HG02943 (cell line): ENCODE measurements at regions not wholly inside any gene's neighbourhood (a gene's known extent, or its start where the extent isn't known, plus 50 kb on each side); places are given as distances from the start of the nearest gene placed in this dataset.
"Not testable (repeated sequence)": the region's sequence is repeated elsewhere in the genome, so short reads cannot be mapped to it uniquely, and the experiment has no call there.

Source experiments
- ATAC-seq: cut with Tn5 transposase; IDR thresholded peaks from one replicate; pipeline ENCODE4 v1.9.1; 2021; ENCODE audit warnings: mild to moderate bottlenecking, low read depth, moderate library complexity; ENCODE audit not compliant: unreplicated experiment

DNA sequence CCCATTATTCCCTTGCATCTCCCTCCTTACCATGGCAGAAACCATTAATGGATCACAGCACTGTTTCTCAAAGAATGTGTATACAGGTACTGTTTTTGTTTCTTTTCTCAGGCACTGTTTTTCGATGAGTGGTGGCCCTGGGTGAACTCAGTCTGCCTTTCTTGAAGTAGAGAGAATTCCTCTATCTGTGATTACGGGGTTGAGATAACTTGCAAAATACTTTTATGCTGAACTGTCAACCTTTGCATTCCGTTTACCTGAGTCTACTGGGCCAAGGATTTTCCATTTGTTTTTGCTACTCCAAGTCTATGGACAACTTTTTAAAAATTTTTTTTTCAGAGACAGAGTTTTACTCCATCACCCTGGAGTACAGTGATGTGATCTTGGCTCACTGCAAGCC is 82.7 kb upstream of the CLINT1 start:
- no peak for ATAC-seq

DNA sequence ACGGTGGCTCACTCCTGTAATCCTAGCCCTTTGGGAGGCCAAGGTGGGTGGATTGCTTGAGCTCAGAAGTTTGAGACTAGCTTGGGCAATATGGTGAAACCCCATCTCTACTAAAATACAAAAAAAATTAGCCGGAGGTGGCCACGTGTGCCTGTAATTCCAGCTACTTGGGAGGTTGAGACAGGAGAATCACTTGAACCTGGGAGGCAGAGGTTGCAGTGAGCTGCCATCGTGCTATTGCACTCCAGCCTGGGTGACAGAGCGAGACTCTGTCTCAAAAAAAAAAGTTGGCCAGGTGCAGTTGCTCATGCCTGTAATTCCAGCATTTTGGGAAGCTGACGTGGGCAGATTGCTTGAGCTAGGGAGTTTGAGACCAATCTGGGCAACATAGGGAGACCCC is 79.2 kb upstream of the CLINT1 start:
- ATAC-seq, result not testable (repeated sequence)

DNA sequence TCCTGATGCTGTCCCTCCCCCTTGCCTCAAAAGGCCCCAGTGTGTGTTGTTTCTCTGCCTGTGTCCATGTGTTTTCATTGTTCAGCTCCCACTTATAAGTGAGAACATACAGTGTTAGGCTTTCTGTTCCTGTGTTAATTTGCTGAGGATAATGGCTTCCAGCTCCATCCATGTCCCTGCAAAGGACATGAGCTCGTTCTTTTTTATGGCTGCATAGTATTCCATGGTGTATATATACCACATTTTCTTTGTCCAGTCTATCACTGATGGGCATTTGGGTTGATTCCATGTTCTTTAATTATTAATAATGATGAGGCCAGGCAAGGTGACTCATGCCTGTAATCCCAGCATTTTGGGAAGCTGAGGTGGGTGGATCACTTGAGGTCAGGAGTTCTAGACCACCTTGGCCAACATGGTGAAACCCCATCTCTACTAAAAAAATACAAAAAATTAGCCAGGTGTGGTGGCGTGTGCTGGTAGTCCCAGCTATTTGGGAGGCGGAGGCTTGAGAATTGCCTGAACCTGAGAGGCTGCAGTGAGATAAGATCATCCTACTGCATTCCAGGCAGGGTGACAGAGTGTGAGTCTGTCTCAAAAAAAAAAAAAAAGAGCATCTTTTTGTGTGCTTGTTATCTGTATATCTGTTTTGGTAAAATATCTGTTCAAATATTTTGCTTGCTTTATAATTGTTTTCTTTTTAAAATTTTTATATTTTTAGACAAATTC is 78.0 kb upstream of the CLINT1 start:
- not testable (repeated sequence) for ATAC-seq

DNA sequence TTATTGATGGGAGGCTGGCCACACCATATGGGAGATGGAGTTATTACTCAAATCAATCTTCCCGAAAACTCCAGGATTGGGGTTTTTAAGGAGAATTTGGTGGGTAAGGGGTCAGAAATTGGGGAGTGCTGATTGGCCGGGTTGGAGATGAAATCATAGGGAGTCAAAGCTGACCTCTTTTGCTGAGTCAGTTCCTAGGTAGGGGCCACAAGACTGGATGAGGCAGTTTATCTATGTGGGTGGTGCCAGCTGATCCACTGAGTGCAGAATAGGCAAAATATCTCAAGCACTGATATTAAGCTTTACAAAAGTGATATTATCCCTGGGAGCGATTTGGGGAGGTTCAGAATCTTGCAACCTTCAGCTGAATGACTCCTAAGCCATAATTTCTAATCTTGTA is 75.7 kb upstream of the CLINT1 start:
- ATAC-seq, result no peak

DNA sequence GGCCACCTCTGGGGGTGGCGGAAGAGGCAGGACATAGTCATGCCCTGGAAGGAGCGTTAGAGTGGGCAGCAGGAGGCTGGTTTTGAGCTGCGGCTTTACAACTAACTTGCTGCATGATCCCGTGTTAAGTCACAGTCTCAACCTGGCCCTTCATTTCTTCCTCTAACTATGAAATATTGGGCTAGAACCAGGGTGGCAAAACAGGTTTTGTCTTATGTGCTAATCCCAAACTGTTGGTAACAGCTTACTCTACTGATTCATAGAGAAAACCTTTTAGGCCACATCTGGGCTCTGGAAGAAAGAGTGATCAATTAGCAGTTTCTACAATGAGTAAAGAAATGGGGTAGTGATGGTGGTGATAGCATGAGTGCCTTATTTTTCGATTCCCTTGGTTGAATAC is 74.1 kb upstream of the CLINT1 start:
- no peak for ATAC-seq

DNA sequence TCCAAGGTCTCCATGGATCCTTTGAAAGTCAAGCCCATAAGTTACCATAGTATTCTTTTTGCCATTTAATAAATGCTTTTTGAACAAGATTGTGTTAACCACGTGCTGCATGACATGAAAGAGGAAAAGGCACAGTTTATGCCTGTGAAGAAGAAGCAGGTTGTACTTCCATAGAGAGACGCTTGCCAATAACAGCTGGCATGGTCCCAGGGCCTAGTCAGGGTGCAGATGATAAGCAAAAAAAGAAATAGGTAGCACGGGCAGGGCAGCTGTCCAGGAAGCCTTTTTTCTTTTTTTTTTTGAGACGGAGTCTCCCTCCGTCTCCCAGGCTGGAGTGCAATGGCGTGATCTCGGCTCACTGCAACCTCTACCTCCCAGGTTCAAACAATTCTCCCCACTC is 71.8 kb upstream of the CLINT1 start:
- ATAC-seq, result no peak

DNA sequence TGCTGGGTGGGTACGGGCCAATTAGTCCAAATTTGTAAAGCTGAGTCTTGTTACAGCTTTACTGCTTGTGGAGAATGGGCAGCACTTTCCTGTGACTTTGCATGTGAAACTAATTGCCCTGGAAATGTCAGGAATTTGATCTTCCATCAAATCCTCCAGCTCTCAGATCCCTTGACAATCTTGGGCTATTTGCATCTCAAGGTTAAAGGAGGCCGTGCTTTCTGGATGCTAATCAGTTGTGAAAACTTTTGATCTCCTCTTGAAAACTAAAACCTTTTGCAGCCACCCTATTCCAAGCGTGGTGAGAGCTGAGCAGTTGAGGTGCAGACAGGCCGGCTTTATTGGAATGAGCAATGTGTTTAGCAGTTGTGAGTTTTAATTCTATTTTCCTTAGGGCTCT is 68.0 kb upstream of the CLINT1 start:
- no peak for ATAC-seq

DNA sequence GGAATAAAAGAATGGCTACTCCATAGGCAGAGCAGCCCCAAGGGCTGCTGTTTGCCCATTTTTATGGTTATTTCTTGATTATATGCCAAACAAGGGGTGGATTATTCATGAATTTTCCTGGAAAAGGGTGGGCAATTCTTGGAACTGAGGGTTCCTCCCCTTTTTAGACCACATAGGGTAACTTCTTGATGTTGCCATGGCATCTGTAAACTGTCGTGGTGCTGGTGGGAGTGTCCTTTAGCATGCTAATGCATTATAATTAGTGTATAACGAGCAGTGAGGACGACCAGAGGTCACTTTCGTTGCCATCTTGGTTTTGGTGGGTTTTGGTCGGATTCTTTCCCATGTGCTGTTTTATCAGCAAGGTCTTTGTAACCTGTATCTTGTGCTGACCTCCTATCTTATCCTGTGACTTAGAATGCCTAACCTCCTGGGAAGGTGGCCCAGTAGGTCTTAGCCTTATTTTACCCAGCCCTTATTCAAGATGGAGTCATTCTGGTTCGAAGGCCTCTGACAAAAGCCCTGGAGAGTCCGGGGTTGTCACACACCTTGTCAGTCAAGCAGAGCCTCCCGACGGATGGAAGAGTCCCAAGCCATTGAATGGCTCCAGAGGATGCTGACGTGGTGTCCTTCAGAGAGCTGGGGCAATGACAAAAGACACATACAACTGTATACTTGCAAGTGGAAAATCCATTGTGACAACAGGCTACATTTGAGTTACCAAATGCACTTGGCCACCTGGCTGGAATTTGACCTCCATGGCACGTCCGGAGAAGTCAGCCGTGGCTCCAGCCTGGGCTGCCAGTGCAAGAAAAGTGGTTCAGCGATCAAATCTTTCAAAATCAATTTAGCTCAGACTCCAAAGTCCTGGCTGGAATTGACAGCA is 67.1 kb upstream of the CLINT1 start:
- no peak for ATAC-seq

DNA sequence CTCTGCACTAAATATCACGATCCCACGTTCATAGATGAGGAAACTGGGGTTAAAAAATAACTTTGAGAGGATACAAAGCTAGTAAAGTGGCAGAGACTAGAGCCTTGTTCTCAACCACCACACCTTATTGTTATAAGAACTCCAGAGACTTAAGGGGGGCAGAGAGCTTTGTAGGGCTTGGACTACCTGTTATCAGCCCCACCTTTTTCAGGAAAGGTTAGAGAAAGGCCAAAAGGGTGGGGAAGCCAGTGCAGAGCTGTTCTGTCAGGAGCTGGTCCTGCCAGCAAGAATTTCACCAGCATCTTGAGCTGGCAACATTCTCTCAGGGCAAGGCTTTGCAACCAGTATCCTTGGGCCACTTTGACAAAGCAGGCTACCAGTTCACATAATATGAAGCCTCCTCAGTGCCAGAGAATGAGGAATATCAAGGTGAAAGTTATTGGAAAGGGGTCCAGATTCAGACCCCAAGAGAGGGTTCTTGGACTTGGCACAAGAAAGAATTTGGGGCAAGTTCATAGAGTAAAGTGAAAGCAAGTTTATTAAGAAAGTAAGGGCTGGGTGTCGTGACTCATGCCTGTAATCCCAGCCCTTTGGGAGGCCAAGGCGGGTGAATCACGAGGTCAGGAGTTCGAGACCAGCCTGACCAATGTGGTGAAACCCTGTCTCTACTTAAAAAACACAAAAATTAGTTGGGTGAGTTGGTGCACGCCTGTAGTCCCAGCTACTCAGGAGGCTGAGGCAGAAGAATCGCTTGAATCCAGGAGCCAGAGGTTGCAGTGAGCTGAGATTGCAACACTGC is 66.2 kb upstream of the CLINT1 start:
- ATAC-seq, result no peak

DNA sequence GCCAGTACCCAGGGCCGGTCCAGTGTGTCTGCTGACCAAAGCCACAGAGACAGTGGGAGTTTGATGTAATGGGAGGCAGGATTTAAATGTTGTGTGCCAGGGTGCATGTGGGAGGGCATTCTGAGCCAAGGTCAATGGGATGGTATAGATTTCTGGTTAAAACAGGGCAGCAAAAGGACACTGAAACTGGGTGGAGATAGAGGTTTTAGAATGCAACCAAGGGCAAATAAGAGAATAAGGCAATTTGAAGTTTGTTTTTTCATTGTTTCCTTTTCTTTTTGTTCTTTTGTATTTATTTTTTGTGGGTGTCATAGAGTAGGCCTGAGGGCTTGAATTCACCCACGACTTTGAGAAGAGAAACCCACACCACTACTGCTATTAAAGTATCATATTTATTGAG is 65.5 kb upstream of the CLINT1 start:
- ATAC-seq, result no peak

DNA sequence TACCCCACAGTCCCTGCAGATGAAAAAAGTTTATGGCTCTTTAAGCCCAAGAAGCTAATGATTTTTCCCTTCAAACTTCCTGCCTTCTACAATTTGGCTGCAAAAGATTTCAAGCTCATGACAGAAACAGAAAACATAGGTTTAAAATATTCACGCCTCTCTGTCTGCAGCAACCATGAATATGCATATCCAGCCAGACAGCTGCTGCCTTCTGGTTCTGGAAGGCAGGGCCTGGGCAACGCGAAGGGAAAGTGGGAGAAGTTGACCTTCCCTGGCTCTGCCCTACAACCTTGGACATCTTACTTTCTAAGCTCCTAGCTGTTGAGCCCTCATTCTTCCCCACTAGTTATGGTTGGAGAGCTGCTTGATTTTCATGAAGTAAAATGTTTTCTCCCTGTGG is 64.8 kb upstream of the CLINT1 start:
- ATAC-seq, result no peak

DNA sequence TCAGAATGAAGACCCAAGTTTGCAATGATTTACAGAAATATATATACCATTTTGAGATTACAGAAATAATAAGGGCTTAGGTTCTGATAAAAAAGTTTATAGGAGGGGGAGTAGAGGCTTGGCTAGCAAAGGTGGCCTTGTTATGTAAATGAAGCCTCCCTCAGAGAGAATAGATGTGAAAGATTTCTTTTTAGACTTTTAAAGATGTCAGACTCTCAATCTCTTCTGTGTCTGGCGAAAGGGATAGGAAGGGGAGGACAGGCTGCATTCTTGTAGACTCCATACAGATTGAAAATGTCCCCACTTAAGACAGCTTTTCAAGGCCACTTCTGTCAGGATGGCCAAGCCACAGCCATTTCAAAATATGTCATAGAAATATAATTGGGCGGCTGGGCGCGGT is 63.1 kb upstream of the CLINT1 start:
- no peak for ATAC-seq

DNA sequence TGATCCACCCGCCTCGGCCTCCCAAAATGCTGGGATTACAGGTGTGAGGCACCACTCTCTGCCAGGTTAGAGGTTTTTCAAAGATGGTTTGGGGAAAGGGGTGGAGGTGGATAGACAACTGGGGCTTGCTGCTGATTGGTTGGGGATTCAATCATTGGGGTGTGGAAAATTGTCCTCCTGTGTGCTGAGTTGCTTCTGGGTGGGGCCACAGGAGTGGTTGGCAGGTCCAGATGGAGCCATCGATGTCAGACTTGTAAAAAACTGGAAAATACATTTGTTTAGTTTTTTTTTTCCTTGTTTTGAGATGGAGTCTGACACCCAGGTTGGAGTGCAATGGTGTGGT is 61.9 kb upstream of the CLINT1 start:
- no peak for ATAC-seq

DNA sequence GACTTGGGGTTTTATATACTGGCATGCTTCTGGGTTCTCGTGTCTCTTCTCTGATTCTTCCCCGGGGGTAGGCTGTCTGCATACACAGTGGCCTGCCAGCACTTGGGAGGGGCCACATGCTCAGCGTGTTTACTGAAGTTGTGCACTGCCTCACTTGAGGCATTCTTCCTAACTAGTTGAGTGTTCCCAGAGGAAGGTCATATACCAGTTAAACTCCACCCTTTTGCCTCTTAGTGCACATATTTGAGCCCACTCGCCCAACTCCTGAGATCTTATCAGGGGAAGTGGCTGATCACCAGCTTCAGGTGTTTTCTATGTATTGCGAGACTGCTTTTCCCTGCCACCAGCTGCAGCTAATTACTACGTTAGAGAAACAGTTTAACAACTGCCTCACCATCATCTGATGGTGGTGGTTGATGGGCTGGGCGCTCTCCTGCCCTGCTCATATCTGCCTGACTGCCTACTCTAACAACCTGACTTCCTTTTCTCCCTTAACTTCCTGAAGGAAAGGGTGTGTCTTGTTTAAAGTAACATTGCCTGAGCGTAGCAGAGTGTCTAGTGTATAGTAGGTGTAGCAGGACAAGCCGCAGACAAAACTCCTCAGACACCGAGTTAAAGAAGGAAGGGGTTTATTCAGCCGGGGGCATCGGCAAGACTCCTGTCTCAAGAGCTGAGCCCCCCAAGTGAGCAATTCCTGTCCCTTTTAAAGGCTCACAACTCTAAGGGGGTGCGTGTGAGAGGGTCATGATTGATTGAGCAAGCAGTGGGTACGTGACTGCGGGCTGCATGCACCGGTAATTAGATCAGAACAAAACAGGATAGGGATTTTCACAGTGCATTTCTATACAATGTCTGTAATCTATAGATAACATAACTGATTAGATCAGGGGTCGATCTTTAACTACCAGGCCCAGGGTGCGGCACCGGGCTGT is 60.1 kb upstream of the CLINT1 start:
- no peak for ATAC-seq

DNA sequence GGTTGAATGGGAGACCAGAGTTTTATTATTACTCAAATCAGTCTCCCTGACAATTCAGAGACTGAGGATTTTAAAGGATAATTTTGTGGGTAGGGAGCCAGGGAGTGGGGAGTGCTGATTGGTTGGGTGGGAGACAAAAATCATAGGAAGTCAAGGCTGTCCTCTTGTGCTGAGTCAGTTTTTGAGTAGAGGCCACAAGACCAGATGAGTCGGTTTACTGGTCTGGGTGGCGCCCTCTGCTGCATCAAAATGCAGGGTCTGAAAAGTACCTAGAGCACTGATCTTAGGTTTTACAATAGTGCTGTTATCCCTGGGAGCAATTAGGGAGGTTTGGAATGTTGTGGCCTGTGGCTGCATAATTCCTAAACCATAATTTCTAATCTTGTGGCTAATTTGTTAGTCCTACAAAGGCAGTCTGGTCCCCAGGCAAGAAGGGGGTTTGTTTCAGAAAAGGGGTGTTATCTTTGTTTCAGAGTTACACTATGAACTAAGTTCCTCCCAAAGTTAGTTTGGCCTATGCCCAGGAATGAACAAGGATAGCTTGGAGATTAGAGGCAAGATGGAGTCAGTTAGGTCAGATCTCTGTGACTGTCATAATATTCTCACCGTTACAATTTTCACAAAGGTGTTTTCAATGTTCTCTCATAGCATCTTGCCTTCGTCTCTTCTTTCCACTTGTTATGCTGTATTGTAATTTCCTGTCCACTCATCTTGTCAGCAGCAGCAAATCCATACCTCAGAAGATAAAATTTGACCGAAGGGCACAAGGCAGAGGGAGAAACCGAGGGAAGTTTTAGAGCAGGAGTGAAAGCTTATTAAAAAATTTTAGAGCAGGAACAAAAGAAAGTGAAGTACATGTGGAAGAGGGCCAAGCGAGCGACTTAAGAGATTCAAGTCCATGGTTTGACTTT is 59.2 kb upstream of the CLINT1 start:
- ATAC-seq, result no peak

DNA sequence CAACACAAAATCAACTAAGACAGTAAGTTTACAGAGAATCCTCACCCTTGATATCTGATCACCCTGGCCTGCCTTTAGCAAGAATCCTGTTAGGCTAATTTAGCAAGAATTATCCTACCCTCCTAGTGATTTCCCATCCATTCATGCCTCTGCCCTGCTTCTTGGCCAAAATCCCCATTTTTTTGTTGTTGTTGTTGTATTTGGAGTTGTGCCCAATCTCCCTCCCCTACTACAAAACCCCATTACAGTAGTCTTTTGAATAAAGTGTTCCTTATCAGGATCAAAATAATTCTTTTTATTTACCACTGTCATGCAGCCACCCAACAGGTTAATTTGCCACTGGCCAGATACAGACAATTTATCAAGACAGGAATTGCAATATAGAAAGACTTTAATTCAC is 58.5 kb upstream of the CLINT1 start:
- no peak for ATAC-seq

DNA sequence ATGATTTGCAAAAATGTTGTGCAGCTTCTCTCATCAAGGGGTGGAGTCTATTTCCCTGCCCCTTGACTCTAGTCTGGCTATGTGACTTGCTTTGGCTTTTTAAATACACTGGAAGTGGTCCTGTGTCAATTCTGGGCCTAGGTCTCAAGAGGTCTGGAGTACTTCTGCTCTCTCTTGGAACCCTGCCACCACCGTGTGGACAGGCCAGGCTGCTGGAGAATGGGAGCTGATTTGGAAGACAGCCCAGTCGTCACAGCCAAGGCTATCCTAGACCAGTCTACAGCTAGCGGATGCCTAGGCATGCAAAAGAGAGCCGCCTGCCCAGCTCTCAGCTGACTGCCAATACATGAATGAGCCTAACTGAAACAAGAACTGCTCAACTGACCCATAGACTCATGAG is 56.7 kb upstream of the CLINT1 start:
- ATAC-seq, result no peak

DNA sequence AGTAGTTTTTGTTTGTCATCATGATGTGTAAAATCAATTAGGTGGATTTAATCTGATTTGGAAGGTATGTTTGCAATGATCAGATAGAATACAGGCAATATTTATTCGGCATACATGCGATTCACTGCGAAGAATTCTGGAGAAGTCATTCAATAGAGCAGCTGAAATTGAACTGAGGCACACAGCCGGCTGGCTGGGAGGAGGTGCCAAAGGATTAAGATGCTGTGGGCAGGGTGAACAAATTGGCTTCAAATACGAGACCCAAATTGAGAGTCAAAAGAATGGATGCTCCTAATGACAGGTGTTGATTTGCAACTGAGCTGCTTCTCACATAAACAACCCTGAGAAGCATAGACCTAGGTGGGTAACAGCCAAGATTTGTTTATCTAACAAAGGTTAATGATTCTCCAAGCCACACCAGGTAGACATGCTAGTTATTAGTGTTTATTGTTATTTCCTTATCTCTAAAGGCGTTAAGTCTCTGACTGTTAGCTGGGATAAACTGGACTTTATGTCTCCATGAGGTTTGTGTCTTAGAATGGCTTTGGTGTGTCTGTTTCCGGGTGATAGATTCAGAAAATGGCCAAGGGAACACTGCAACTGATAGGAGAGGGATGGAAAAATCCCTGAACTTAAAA is 55.3 kb upstream of the CLINT1 start:
- ATAC-seq, result no peak

DNA sequence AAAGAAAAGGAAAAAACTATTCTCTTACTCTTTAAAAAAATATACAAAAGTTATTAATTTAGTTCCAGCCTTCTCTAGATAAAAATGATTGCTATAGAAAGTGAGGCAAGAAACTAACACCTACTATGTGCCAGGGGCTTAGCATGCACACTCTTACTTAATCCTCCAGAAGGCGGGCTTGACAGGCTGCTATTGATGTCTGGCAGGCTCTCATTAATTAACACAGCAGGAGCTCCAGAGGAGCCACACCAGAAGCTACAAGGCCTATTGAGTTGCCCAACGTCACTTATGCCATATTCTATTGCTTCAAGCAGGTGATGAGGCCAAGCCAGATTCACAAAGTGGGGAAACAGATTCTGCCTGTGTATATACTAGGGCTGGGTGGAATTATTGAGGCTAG is 54.6 kb upstream of the CLINT1 start:
- no peak for ATAC-seq
